ENCODE measurements at regions not wholly inside any gene's neighbourhood (a gene's known extent, or its start where the extent isn't known, plus 50 kb on each side); places are given as distances from the start of the nearest gene placed in this dataset.
A peak's percentile ranks its signal among the peaks of the same experiment; 100 is the strongest.
"Not testable (repeated sequence)": the region's sequence is repeated elsewhere in the genome, so short reads cannot be mapped to it uniquely, and the experiment has no call there.

DNA sequence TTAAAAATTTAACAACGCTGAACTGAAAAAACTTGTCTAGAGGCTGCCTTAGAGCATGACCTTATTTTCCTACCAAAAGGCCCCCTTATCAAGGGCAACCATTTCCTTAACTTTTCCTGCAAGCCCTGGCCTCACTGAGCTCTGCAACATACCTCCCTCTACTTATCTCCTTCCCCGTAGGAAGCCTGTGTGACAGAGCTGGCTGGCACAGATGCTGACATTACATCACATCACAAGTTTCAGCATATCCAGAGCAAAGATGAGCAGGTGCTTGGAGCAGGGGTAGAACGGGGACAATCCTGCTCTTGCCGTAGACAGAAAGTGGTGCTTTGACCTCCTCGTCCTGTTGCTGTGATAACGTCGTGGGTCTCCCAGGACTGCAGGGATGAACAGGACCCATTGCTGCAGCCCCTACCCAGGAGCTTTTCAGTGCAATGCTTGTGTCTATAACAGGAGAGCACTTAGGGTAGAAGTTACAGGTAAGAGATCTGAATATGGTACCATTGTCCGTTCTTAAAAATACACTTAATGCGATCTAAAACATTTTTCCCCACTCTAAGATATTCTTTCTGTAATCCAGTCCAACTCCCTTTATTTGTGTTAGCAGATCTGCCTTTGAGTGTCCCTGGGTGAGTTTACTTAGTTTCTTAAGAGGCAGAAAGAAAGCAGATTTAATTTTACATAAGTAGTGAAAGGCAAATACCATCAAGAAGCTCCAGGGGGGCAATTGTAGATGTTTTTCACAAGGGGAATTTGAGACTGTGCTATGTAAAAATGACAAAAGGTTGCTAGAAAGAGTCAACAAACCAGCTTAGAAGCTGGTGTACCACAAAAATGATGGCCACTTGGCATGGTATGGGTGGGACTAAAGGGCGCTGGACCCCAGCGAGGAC is 101.9 kb upstream of the EFNA5 start:
- peak; percentile 51 for DNase-seq

DNA sequence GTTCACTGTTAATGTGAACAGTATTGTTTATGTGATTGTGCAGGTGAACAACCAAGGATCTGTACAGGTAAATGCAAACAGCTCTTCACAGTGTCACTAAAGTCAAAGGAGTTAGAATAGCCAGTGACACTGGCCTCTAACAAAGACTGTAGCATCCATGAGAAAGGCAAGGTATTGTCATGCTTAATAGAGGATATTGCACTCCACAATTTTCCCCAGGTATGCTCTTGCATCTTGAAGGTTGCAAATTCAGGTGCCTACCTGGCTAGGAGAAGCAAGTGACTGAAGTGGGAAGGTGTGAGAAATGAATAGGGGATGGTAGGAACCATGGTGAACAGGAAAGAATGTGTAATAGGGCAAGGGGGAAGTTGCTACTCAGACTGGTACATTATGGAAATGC is 101.2 kb upstream of the EFNA5 start:
- no peak for DNase-seq

DNA sequence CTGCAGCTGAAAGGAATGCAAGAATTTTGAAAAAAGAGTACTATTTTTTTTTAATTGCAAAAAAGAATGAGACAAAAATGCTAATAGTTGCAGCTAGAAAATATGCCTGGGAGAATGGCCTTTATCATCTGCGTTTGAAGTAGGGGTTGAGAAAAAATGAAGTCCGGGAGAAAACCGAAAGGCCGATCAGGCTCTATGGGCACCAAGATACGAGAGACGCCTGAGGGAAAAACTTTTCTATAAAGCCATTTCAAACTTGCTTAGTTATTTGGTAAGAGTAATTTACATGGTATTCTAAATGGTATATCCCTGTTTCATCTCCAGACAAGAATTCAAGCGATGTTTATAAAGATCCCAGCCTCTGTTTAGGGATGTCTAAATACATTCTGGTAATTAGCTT is 99.3 kb upstream of the EFNA5 start:
- DNase-seq: no peak

DNA sequence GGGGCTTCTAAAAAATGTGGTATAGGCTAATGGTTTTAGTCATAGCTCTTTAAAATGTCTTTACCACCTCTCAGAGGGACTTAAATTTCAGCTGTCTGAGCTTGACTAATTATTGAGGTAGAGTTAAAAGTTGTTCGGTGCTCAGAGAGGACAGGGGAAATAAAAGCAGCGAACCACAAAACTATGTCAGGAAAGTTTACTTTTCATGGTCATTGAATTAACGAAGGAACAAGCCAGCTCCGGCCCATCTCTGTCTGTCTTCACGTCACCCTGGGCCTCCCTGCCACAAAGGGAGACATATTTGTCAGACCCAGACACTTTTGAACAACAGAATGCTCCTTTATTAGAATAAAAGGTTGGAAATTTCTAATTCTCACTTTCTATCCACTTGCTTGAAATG is 98.8 kb upstream of the EFNA5 start:
- DNase-seq: no peak

DNA sequence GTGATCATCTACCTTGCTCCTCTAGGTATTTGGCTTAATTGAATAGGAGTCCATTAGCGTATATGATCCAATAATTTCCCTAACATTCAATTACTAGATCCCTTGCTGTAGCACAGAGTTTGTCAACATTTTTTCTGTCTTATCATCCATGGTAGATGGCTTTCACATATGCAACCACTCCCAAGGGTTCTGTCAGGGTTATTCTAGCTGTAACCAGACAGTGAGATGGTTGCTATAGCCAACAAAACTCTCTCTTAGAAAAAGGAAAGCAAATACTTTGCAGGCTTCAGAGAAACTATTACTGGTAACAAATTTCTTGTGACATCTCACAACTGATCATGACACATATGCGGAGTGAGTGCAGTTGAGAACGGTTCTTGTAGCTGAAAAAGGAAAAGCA is 96.2 kb upstream of the EFNA5 start:
- no peak for DNase-seq

DNA sequence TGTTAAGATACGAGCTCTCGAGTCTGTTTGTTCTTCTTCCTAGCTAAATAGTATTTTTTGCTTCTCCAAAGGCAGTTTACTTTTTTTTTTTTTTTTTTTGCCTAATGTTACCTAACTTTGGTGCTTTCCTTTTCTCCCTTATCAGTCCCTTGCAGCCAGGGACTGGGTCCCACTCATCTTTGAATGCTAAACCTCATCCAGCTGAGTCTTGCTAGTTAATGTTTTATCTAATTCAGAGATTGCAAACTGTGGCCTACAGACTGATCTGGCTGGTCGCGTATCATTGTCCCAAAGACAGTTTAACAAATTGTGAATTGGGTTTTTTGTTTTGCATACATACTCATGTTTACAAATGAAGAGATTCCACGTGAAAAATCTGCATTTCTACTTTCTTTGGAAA is 95.7 kb upstream of the EFNA5 start:
- DNase-seq: no peak

DNA sequence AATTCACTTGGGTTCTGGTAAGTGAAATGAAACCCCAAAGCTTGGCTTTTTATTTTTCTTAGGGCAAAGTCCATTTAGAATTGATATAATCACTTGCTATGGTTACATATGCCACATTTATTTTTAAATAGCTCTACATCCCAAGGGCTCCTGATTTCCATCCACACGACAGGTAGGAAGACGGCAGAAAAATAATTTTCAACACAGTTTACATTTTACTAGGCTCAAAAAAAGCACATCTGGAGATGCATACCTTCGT is 95.0 kb upstream of the EFNA5 start:
- DNase-seq: no peak

DNA sequence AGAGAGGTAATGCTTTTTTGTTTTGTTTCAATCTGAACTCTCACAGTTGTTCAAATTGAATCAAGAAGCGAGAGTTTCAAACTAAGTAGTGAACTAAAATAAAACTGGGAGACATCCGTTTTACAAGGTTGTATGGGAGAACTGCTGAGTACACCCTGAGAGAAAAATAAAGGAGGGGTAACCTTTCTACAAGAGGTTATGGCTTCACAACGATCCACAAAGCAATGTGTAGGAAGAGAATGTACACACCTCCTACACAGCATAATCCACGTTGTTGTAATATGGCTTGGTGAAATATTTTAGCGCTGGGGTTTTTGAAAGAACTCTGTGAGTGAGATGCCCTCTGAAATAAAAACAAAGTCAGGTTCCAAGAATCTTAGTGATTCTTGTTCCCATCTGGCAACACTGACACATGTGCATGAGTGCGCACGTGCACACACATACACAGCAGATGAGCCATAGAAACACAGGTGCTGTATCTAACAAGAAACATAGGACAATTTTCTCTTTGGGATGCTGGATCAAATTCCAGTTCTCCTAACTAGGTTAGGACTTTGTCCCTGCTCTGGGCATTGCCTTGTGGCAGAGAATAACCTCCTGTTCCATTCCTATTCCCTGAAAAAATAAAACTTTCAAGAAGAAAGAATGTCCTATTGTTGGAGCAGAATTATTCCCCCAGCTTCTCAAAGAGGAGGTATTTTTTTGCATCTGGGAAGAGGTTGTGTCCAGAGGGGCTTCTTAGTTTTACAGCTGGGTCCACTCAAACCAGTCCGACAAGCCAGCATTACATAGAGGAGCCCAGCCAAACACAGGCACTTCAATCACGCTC is 94.5 kb upstream of the EFNA5 start:
- DNase-seq: peak; percentile 40

DNA sequence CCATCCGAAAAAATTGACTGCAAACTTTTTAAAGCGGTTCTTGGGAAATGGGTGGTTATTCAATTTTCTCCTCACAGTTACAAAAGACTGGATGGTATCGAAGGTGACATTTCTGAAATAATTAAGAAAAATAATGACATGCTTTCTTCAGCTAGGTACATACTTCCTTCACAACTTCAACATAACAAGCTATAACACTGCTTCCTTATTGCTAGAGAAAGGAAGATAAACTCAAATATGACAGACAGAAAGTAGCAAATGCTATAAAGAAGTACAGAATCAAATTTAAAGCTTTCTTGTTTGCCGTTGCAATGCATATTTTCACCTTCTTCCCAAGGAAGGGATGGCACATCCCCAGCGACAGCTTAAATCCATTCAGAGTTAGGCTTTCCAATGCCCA is 93.5 kb upstream of the EFNA5 start:
- no peak for DNase-seq

DNA sequence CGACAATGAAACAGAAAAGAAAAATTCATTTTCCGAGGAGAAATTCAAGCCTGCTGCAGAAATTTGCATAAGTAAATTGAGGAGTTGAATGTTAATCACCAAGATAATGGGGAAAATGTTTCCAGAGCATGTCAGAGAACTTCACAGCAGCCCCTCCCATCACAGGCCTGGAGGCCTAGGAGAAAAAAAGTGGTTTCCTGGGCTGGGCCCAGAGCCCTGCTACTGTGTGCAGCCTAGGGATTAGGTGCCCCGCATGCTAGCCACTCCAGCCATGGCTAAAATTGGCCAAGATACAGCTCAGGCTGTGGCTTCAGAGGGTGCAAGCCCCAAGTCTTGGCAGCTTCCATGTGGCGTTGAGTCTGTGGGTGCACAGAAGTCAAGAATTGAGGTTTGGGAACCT is 82.7 kb upstream of the EFNA5 start:
- no peak for DNase-seq

DNA sequence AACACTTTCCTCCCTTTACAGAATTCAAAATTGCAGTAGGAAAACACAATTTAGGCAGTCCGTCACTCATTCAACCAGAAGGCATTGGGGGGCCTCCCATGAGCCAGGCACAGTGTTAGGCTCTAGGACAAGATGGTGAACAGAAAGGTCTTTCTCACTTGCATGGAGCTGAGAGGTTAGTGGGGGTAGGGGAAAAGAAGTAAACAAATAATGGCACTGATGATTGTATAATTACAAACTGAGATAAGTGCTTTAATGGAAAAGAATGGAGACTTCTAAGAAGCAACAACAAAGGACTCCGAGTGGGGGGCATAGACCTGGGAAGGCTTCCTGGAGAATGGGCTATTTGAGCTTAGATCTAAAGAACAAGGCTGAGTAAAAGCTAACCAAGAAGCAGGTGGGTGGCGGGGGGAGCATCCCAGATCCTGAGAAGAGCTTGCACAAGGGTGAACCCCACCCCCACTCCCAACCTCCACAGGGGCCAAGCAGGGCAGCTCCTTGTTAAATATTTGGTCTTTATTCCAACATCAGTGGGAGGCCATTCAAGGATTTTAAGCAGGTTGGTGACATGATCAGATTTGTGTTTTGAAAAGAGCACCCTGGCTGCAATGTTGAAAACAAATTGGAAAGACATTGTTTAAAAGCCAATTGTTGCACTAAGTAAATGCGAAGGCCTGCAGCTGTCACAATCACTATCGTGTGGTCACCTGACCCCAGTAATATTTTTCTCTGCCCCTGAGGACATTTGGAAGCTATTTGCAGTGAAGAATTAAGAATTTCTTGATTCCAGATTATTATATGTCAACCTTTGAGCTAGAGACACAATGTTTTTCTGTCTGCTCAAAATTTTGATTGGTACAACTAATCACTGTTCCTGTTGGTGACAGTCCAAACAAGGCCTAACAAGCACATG is 73.9 kb upstream of the EFNA5 start:
- no peak for DNase-seq

DNA sequence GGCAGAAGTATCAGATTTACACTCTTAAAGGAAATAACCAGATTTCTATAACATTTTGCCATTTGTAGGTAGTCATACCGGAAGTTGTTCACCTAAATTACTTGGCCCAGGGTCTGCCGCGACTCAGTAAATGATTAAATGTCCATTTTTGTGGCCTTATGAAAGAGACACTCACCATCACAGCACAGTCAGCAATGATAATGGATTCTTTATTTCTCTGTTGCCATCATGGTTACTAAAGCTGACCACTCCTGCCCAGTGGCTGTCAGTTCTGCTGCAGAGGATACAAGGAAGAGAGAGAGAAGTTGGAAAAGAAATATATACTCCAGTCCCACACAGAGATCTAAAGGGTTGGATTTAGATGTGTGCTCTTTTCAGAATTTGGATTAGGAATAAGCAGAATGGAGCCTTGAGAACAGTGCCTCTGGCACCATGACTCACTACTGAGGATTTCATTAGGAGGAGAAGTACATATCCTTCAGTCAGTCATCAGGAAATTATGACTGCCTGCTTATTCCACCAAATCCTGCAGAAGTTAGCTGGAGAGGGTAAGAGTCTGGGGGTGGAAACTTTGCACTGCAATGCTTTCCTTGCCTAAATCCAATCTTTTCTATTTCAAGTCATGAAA is 72.8 kb upstream of the EFNA5 start:
- no peak for DNase-seq

DNA sequence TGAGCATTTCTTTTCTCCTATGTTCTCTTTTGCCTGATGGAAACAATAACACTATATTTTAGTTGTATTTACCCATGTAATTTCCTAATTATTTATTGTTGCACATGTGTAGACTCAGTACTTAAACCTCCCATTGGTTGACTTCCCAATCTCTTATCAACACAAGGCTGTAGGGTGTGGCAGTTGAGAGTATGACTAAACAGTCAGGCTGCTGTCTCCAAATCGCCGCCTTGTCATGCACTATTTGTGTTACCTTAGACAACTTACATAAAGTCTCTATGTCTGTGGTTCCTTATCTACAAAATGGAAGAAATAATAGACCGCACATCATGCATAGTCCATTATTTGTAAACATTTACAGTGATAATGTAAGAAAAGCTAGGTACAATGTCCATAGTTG is 68.9 kb upstream of the EFNA5 start:
- DNase-seq: no peak

DNA sequence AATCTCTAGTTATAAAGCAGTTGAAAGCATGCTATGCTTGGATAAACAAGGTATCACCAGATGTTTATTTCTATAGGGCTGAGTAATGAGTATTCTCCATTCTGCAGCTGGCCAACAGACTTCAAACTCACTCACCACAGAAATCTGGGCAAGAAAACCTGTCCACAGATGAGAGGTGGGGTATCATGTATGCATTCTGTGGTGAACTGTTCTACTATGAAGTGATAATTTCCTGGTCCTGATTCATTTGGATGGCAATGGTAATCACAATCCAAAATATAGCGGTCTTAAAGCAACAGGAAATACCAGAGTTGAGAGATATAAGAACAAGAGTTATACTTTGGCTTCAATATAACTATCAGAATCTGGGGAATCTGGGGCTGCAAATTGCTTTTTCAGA is 65.9 kb upstream of the EFNA5 start:
- DNase-seq: no peak

DNA sequence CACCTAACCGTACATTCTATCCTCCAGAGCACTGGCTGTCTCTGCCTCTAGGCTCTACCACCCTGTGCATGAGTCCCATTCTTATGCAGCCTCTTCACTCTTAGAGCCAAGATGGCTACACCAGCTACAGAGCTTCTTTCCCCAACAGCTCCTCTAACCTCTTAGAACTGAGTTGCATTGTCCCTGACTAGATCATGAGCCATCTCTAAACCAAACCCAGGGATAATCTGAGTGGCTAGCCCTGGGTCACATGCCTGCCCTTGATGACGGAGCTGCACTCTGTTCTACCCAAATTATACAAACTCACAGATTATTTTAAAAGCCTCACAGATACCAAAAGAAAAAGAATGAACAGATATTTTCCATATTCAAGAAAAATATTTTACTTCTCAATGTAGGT is 65.4 kb upstream of the EFNA5 start:
- DNase-seq: not testable (repeated sequence)

DNA sequence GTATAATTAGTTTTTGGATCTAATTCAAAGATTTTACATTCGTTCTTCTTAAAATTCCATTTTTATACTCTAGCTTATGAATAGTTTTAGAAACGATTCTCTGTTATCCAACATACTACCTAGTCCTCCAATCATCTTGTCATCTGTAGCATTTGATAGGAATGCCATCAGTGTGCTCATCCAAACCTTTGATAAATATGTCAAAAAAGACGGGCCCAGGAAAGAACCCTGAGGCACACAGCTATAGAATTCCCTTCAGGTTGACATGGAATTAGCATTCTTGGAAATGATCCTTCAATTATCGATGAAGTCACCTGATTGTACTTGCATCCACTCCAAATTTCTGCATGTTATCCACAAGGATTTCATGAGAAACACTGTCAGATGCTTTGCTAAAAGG is 64.8 kb upstream of the EFNA5 start:
- no peak for DNase-seq

DNA sequence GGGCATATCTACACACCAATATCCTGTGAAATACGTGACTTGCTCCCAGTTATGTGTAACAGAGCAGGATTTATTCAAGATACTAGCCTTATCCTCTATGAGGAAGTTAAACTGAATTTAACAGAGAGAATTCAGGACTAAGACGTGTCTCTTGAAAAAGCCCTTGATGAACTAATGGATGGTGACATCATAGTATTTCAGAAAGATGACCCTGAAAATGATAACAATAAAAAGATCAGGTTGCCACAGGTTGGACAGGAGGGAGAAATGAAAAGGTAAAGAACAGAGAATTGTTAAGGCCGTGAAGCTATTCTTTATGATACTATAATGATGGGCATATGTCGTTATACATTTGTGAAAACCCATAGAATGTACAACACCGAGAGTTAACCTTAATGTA is 56.2 kb upstream of the EFNA5 start:
- no peak for DNase-seq

DNA sequence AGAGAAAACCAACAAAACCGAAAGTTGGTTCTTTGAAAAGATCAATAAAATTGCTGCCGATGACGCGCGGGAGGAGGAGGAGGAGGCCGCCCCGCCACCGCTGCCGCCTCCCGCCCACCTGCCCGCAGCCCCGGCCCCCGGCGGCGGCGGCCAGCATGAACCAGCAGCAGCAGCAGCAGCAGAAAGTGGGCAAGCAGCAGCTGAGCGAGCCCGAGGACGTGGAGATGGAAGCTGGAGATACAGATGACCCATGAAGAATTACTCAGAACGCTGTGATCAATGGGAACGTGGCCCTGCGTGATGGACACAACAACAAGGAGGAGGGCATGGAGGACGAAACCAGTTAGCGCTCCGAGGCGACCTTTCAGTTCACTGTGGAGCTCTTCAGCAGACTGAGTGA is 53.9 kb upstream of the EFNA5 start:
- DNase-seq: no peak

DNA sequence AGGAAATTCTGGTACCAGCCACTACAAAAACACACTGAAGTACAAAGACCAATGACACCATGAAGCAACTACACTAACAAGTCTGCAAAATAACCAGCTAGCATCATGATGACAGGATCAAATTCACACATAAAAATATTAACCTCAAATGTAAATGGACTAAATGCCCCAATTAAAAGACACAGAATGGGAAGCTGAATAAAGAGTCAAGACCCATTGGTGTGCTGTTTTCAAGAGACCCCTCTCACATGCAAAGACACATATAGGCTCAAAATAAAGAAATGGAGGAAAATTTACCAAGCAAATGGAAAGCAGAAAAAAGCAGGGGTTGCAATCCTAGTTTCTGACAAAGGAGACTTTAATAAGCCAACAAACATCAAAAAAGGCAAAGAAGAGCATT is 50.5 kb upstream of the EFNA5 start:
- DNase-seq: not testable (repeated sequence)
